ENCODE measurements at regions not wholly inside any gene's neighbourhood (a gene's known extent, or its start where the extent isn't known, plus 50 kb on each side); places are given as distances from the start of the nearest gene placed in this dataset.

- TF ChIP-seq SIN3A (IDR thresholded peaks at IDR 0.05; ENCODE audit: borderline replicate concordance, insufficient read depth, low read length) (no peak), REST (IDR thresholded peaks at IDR 0.05; ENCODE audit: insufficient read depth in 1 of 2, low read depth in 2 of 2, low read length in 2 of 2) (no peak), TAF1 (IDR thresholded peaks at IDR 0.05; ENCODE audit: borderline replicate concordance, insufficient read depth, low read length) (no peak), POLR2AphosphoS5 (IDR thresholded peaks at IDR 0.05; ENCODE audit: low read depth, low read length) (no peak), FOXP2 (optimal IDR thresholded peaks at IDR 0.05; ENCODE audit: borderline replicate concordance, extremely low read depth, extremely low read length, insufficient read depth) (no peak)
Observed at GRCh38 chr15:96747291-96747690, 416.8 kb downstream of the NR2F2 start.

GRCh38 chr15:96750361-96750760 lies 419.9 kb downstream of the NR2F2 start:
- TF ChIP-seq SIN3A (IDR thresholded peaks at IDR 0.05; ENCODE audit: borderline replicate concordance, insufficient read depth, low read length) (no peak), FOXP2 (optimal IDR thresholded peaks at IDR 0.05; ENCODE audit: borderline replicate concordance, extremely low read depth, extremely low read length, insufficient read depth) (no peak), POLR2AphosphoS5 (IDR thresholded peaks at IDR 0.05; ENCODE audit: low read depth, low read length) (no peak), REST (IDR thresholded peaks at IDR 0.05; ENCODE audit: insufficient read depth in 1 of 2, low read depth in 2 of 2, low read length in 2 of 2) (no peak), TAF1 (IDR thresholded peaks at IDR 0.05; ENCODE audit: borderline replicate concordance, insufficient read depth, low read length) (no peak)

GRCh38 chr15:96756146-96756545 lies 425.6 kb downstream of the NR2F2 start:
- TF ChIP-seq POLR2AphosphoS5 (IDR thresholded peaks at IDR 0.05; ENCODE audit: low read depth, low read length) (no peak), TAF1 (IDR thresholded peaks at IDR 0.05; ENCODE audit: borderline replicate concordance, insufficient read depth, low read length) (no peak), SIN3A (IDR thresholded peaks at IDR 0.05; ENCODE audit: borderline replicate concordance, insufficient read depth, low read length) (no peak), FOXP2 (optimal IDR thresholded peaks at IDR 0.05; ENCODE audit: borderline replicate concordance, extremely low read depth, extremely low read length, insufficient read depth) (no peak), REST (IDR thresholded peaks at IDR 0.05; ENCODE audit: insufficient read depth in 1 of 2, low read depth in 2 of 2, low read length in 2 of 2) (no peak)

GRCh38 chr15:96756656-96757055 lies 426.2 kb downstream of the NR2F2 start:
- no peak for TF ChIP-seq SIN3A (IDR thresholded peaks at IDR 0.05; ENCODE audit: borderline replicate concordance, insufficient read depth, low read length)
- TF ChIP-seq TAF1 (IDR thresholded peaks at IDR 0.05; ENCODE audit: borderline replicate concordance, insufficient read depth, low read length): no peak
- TF ChIP-seq POLR2AphosphoS5 (IDR thresholded peaks at IDR 0.05; ENCODE audit: low read depth, low read length): no peak
- no peak for TF ChIP-seq REST (IDR thresholded peaks at IDR 0.05; ENCODE audit: insufficient read depth in 1 of 2, low read depth in 2 of 2, low read length in 2 of 2)
- no peak for TF ChIP-seq FOXP2 (optimal IDR thresholded peaks at IDR 0.05; ENCODE audit: borderline replicate concordance, extremely low read depth, extremely low read length, insufficient read depth)

GRCh38 chr15:96762566-96762965 lies 432.1 kb downstream of the NR2F2 start:
- TF ChIP-seq REST (IDR thresholded peaks at IDR 0.05; ENCODE audit: insufficient read depth in 1 of 2, low read depth in 2 of 2, low read length in 2 of 2) (no peak), POLR2AphosphoS5 (IDR thresholded peaks at IDR 0.05; ENCODE audit: low read depth, low read length) (no peak), TAF1 (IDR thresholded peaks at IDR 0.05; ENCODE audit: borderline replicate concordance, insufficient read depth, low read length) (no peak), FOXP2 (optimal IDR thresholded peaks at IDR 0.05; ENCODE audit: borderline replicate concordance, extremely low read depth, extremely low read length, insufficient read depth) (no peak), SIN3A (IDR thresholded peaks at IDR 0.05; ENCODE audit: borderline replicate concordance, insufficient read depth, low read length) (no peak)

All from PFSK-1 (cell line).